GM12878 (cell line): ENCODE measurements at regions not wholly inside any gene's neighbourhood (a gene's known extent, or its start where the extent isn't known, plus 50 kb on each side); places are given as distances from the start of the nearest gene placed in this dataset.

Experiments used
- CTCF ChIP-seq, 3 experiments: IDR thresholded peaks in 2 of 3; conservative IDR thresholded peaks in 1 of 3; 2 replicates each; pipeline ENCODE4 v1.5.1; 2011; ENCODE audit warnings: low read depth in 3 of 3, low read length in 3 of 3, mild to moderate bottlenecking in 3 of 3, control low read depth in 2 of 3, moderate library complexity in 2 of 3, inconsistent platforms in 1 of 3, mixed read lengths in 1 of 3; ENCODE audit not compliant: control insufficient read depth in 2 of 3, insufficient read depth in 1 of 3; ENCODE audit errors: extremely low read depth in 1 of 3
- FOXM1 ChIP-seq: IDR thresholded peaks from 2 replicates; pipeline ENCODE4 v1.6.1; 2012; ENCODE audit warnings: low read depth, mild to moderate bottlenecking, inconsistent platforms, low read length, moderate library complexity
- NFYB ChIP-seq: IDR thresholded peaks from 2 replicates; pipeline ENCODE4 v1.6.1; 2011; ENCODE audit warnings: low read depth, mild to moderate bottlenecking, low read length, improper control_type of control experiment, moderate library complexity; ENCODE audit not compliant: insufficient read depth
- RBBP5 ChIP-seq: fragments of 200-600 bp; sonication (generic); conservative IDR thresholded peaks from 2 replicates; pipeline ENCODE4 v1.6.1; 2016

DNA sequence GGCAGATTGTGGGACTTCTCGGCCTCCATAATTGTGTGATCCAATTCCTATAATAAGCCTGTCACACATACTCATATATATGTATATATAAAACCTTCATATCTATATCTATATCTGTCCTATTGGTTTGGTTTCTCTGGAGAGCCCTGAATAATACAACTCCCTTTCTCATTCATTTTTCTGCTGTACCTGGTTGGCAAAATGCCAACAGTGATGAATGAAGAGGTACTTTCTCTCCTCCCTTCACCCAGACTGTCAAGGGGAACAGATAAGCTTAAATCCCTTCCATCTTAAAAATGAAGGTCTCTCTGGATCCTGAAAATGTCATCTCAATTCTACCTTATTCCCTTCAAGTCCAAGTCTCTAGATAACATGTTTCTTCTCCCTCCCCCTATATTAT is 60.3 kb upstream of the FOXP2 start:
- TF ChIP-seq RBBP5 (no peak), NFYB (no peak), CTCF (IDR thresholded peaks at IDR 0.05 in 2 of 3, conservative IDR thresholded peaks at IDR 0.05 in 1 of 3; ENCODE audit: control insufficient read depth in 2 of 3, extremely low read depth in 1 of 3, insufficient read depth in 1 of 3, low read depth in 3 of 3, low read length in 3 of 3) (no peak), FOXM1 (no peak)
